ENCODE measurements at regions not wholly inside any gene's neighbourhood (a gene's known extent, or its start where the extent isn't known, plus 50 kb on each side); places are given as distances from the start of the nearest gene placed in this dataset.

- WGBS = 70% methylated on average over 6 of the region's 9 CpGs
- H3K36me3 ChIP-seq = no peaks in the 10 kb centered on the region
- TF ChIP-seq CTCF (IDR thresholded peaks at IDR 0.05) = no peak
- no peak for TF ChIP-seq POLR2AphosphoS5 (IDR thresholded peaks at IDR 0.05)
- no peak for TF ChIP-seq POLR2A (IDR thresholded peaks at IDR 0.05)
- no peaks in the 10 kb centered on the region for H3K4me1 ChIP-seq (replicated peaks)
- DNase-seq (ENCODE audit: low spot score) = no peak
- intact Hi-C loops (cut with DNase I) = no loop called here
- H3K27me3 ChIP-seq (replicated peaks; ENCODE audit: insufficient read depth) = no peaks in the 10 kb centered on the region
- no peak overlapping the region for H3K27ac ChIP-seq
- no peak overlapping the region for H3K4me3 ChIP-seq
- no peaks in the 10 kb centered on the region for H3K9me3 ChIP-seq
Observed at GRCh38 chrX:69323786-69324720, 158.8 kb upstream of the PJA1 start.

GRCh38 chrX:69321789-69322188 lies 156.5 kb upstream of the PJA1 start:
- TF ChIP-seq CTCF (IDR thresholded peaks at IDR 0.05) (no peak), POLR2AphosphoS5 (IDR thresholded peaks at IDR 0.05) (no peak), POLR2A (IDR thresholded peaks at IDR 0.05) (no peak)
- intact Hi-C loops (cut with DNase I) = no loop called here
- no peak overlapping the region for H3K4me3 ChIP-seq
- H3K36me3 ChIP-seq = no peaks in the 10 kb centered on the region
- 50% methylated on average over 3 of the region's 3 CpGs for WGBS
- DNase-seq (ENCODE audit: low spot score) = no peak
- no peaks in the 10 kb centered on the region for H3K4me1 ChIP-seq (replicated peaks)
- H3K27me3 ChIP-seq (replicated peaks; ENCODE audit: insufficient read depth) = no peaks in the 10 kb centered on the region
- no peaks in the 10 kb centered on the region for H3K9me3 ChIP-seq
- H3K27ac ChIP-seq = no peak overlapping the region

GRCh38 chrX:69321006-69321655 lies 155.9 kb upstream of the PJA1 start:
- intact Hi-C loops (cut with DNase I) = no loop called here
- 88% methylated on average over 5 of the region's 5 CpGs for WGBS
- Histone ChIP-seq H3K27ac (no peak overlapping the region), H3K9me3 (no peaks in the 10 kb centered on the region), H3K27me3 (replicated peaks; ENCODE audit: insufficient read depth) (no peaks in the 10 kb centered on the region), H3K36me3 (no peaks in the 10 kb centered on the region), H3K4me1 (replicated peaks) (no peaks in the 10 kb centered on the region), H3K4me3 (no peak overlapping the region)
- DNase-seq (ENCODE audit: low spot score) = no peak
- TF ChIP-seq POLR2AphosphoS5 (IDR thresholded peaks at IDR 0.05) (no peak), CTCF (IDR thresholded peaks at IDR 0.05) (no peak), POLR2A (IDR thresholded peaks at IDR 0.05) (no peak)

- intact Hi-C loops (cut with DNase I) = no loop called here
- H3K27ac ChIP-seq = no peak overlapping the region
- DNase-seq (ENCODE audit: low spot score) = no peak
- no CpG with 5 or more reads among the region's 1 CpG for WGBS
- no peaks in the 10 kb centered on the region for H3K9me3 ChIP-seq
- TF ChIP-seq POLR2AphosphoS5 (IDR thresholded peaks at IDR 0.05) (no peak), CTCF (IDR thresholded peaks at IDR 0.05) (no peak), POLR2A (IDR thresholded peaks at IDR 0.05) (no peak)
- no peaks in the 10 kb centered on the region for H3K27me3 ChIP-seq (replicated peaks; ENCODE audit: insufficient read depth)
- H3K4me1 ChIP-seq (replicated peaks) = no peaks in the 10 kb centered on the region
- no peaks in the 10 kb centered on the region for H3K36me3 ChIP-seq
- no peak overlapping the region for H3K4me3 ChIP-seq
Observed at GRCh38 chrX:69320116-69320515, 154.9 kb upstream of the PJA1 start.
